ENCODE measurements at regions not wholly inside any gene's neighbourhood (a gene's known extent, or its start where the extent isn't known, plus 50 kb on each side); places are given as distances from the start of the nearest gene placed in this dataset.
"Not testable (repeated sequence)": the region's sequence is repeated elsewhere in the genome, so short reads cannot be mapped to it uniquely, and the experiment has no call there.

- DNase-seq (ENCODE audit: low read depth in 2 of 2): no peak
Observed at GRCh38 chr10:64014281-64014680, 493.1 kb downstream of the REEP3 start.

GRCh38 chr10:64023926-64024470 is 502.8 kb downstream of the REEP3 start:
- no peak for DNase-seq (ENCODE audit: low read depth in 2 of 2)

GRCh38 chr10:64033711-64034110 is 512.5 kb downstream of the REEP3 start:
- DNase-seq (ENCODE audit: low read depth in 2 of 2): no peak

- DNase-seq (ENCODE audit: low read depth in 2 of 2): no peak
Observed at GRCh38 chr10:64036321-64036930, 515.2 kb downstream of the REEP3 start.

- no peak for DNase-seq (ENCODE audit: low read depth in 2 of 2)
Observed at GRCh38 chr10:64037071-64037661, 516.0 kb downstream of the REEP3 start.

GRCh38 chr10:64038107-64038506 is 516.9 kb downstream of the REEP3 start:
- DNase-seq (ENCODE audit: low read depth in 2 of 2): no peak

GRCh38 chr10:64039198-64039597 is 518.0 kb downstream of the REEP3 start:
- no peak for DNase-seq (ENCODE audit: low read depth in 2 of 2)

- no peak for DNase-seq (ENCODE audit: low read depth in 2 of 2)
Observed at GRCh38 chr10:64040781-64041180, 519.6 kb downstream of the REEP3 start.

- peak; percentile 48 to 62 for DNase-seq (ENCODE audit: low read depth in 2 of 2)
Observed at GRCh38 chr10:64041185-64041988, 520.2 kb downstream of the REEP3 start.

- DNase-seq (ENCODE audit: low read depth in 2 of 2): no peak
Observed at GRCh38 chr10:64041989-64042490, 520.8 kb downstream of the REEP3 start.

GRCh38 chr10:64044098-64044497 is 522.9 kb downstream of the REEP3 start:
- DNase-seq (ENCODE audit: low read depth in 2 of 2): no peak

- DNase-seq (ENCODE audit: low read depth in 2 of 2): not testable (repeated sequence)
Observed at GRCh38 chr10:64044957-64045632, 523.9 kb downstream of the REEP3 start.

- DNase-seq (ENCODE audit: low read depth in 2 of 2): no peak
Observed at GRCh38 chr10:64054392-64054791, 533.2 kb downstream of the REEP3 start.

GRCh38 chr10:64059884-64060283 is 538.7 kb downstream of the REEP3 start:
- no peak for DNase-seq (ENCODE audit: low read depth in 2 of 2)

GRCh38 chr10:64060389-64060788 is 539.2 kb downstream of the REEP3 start:
- no peak for DNase-seq (ENCODE audit: low read depth in 2 of 2)

GRCh38 chr10:64062793-64063192 is 541.6 kb downstream of the REEP3 start:
- DNase-seq (ENCODE audit: low read depth in 2 of 2): no peak

- no peak for DNase-seq (ENCODE audit: low read depth in 2 of 2)
Observed at GRCh38 chr10:64067009-64067606, 545.9 kb downstream of the REEP3 start.

- DNase-seq (ENCODE audit: low read depth in 2 of 2): no peak
Observed at GRCh38 chr10:64067859-64068258, 546.7 kb downstream of the REEP3 start.

GRCh38 chr10:64070241-64070640 is 549.0 kb downstream of the REEP3 start:
- DNase-seq (ENCODE audit: low read depth in 2 of 2): no peak

- no peak for DNase-seq (ENCODE audit: low read depth in 2 of 2)
Observed at GRCh38 chr10:64071218-64071617, 550.0 kb downstream of the REEP3 start.

GRCh38 chr10:64075604-64076003 is 554.4 kb downstream of the REEP3 start:
- DNase-seq (ENCODE audit: low read depth in 2 of 2): no peak

Measured in stimulated activated CD8-positive, alpha-beta memory T cell treated with anti-CD3 and anti-CD28 coated beads, Interleukin-7, amount 100 ng/mL, for 4 hours (primary cell).